MCF 10A (cell line): ENCODE measurements at regions not wholly inside any gene's neighbourhood (a gene's known extent, or its start where the extent isn't known, plus 50 kb on each side); places are given as distances from the start of the nearest gene placed in this dataset.

Source experiments
- BruUV-seq: library from RNA; stranded (reverse); fragments of 400-500 nt; replicated peaks from 2 replicates; lab custom pipeline; 2021; lab: Mats Ljungman, UMichigan
- CTCF ChIA-PET: fragments of 300-600 bp; sonication (Branson Sonifier 250); formaldehyde crosslinking; extraction: SDS; loops from one replicate; lab custom pipeline; 2021; ENCODE audit warnings: antibody characterized with exemption, inconsistent platforms; lab: Yijun Ruan, JAX
- POLR2A ChIA-PET: fragments of 300-600, 350-650 bp; sonication (Branson Sonifier 250); formaldehyde crosslinking; extraction: SDS; loops from one replicate; lab custom pipeline; 2020; ENCODE audit warnings: antibody characterized with exemption, inconsistent platforms; lab: Yijun Ruan, JAX
- DNase-seq: peaks from one replicate; pipeline ENCODE4 v3.0.0-alpha.2; 2018; ENCODE audit not compliant: unreplicated experiment
- H3K27ac Mint-ChIP-seq: one replicate; pipeline ENCODE4 v1.8.0; 2022; ENCODE audit warnings: mild to moderate bottlenecking, low read depth, mixed read lengths; ENCODE audit not compliant: unreplicated experiment
- H3K27me3 Mint-ChIP-seq: one replicate; pipeline ENCODE4 v1.8.0; 2022; ENCODE audit warnings: mixed read lengths; ENCODE audit not compliant: insufficient read depth, unreplicated experiment
- H3K36me3 Mint-ChIP-seq: one replicate; pipeline ENCODE4 v1.8.0; 2022; ENCODE audit warnings: mild to moderate bottlenecking, moderate library complexity, mixed read lengths; ENCODE audit not compliant: insufficient read depth, unreplicated experiment
- H3K4me1 Mint-ChIP-seq: one replicate; pipeline ENCODE4 v1.8.0; 2022; ENCODE audit warnings: mixed read lengths; ENCODE audit not compliant: insufficient read depth, unreplicated experiment
- H3K4me3 Mint-ChIP-seq: one replicate; pipeline ENCODE4 v1.8.0; 2022; ENCODE audit warnings: mild to moderate bottlenecking, moderate library complexity, mixed read lengths; ENCODE audit not compliant: unreplicated experiment
- H3K9me3 Mint-ChIP-seq: one replicate; pipeline ENCODE4 v1.8.0; 2022; ENCODE audit warnings: mixed read lengths; ENCODE audit not compliant: unreplicated experiment
- CTCF ChIP-seq: fragments of 200-600 bp; IDR thresholded peaks from one replicate; pipeline ENCODE4 v1.8.0; 2022; ENCODE audit warnings: antibody characterized with exemption, mild to moderate bottlenecking; ENCODE audit not compliant: unreplicated experiment
- intact Hi-C: fragments of 100-400 bp; cut with micrococcal nuclease; formaldehyde crosslinking; loops from 2 replicates; pipeline ENCODE4 v1.14.1; 2022

GRCh38 chr13:60976367-60976766 is 439.3 kb downstream of the PCDH20 start:
- POLR2A ChIA-PET: no interaction called here
- DNase-seq: no peak
- no TSS peak for BruUV-seq
- TF ChIP-seq CTCF: no peak
- H3K4me1 Mint-ChIP-seq: no peaks in the 10 kb centered on the region
- no peaks in the 10 kb centered on the region for H3K36me3 Mint-ChIP-seq
- H3K4me3 Mint-ChIP-seq: no peak overlapping the region
- H3K9me3 Mint-ChIP-seq: peaks cover 28% of the 10 kb centered on the region
- CTCF ChIA-PET: interaction anchor here (0.6 kb wide), 1 partner anchor 437 kb away, joined by 3 read pairs; no protein-coding TSS in a partner anchor
- H3K27ac Mint-ChIP-seq: no peak overlapping the region
- no peaks in the 10 kb centered on the region for H3K27me3 Mint-ChIP-seq
- intact Hi-C loops: no loop called here

- DNase-seq: no peak
- no peak overlapping the region for H3K4me3 Mint-ChIP-seq
- no peaks in the 10 kb centered on the region for H3K27me3 Mint-ChIP-seq
- no peak overlapping the region for H3K27ac Mint-ChIP-seq
- BruUV-seq: no TSS peak
- no peaks in the 10 kb centered on the region for H3K36me3 Mint-ChIP-seq
- POLR2A ChIA-PET: no interaction called here
- TF ChIP-seq CTCF: no peak
- H3K4me1 Mint-ChIP-seq: no peaks in the 10 kb centered on the region
- H3K9me3 Mint-ChIP-seq: peaks cover 28% of the 10 kb centered on the region
- intact Hi-C loops: no loop called here
- CTCF ChIA-PET: no interaction called here
These were observed 441.4 kb downstream of the PCDH20 start for GRCh38 chr13:60974296-60974695.

GRCh38 chr13:60973529-60973928 is 442.1 kb downstream of the PCDH20 start:
- ChIA-PET CTCF (no interaction called here), POLR2A (no interaction called here)
- Mint-ChIP-seq H3K36me3 (no peaks in the 10 kb centered on the region), H3K9me3 (peaks cover 27% of the 10 kb centered on the region), H3K4me3 (no peak overlapping the region), H3K27me3 (no peaks in the 10 kb centered on the region), H3K27ac (no peak overlapping the region), H3K4me1 (no peaks in the 10 kb centered on the region)
- BruUV-seq: no TSS peak
- TF ChIP-seq CTCF: no peak
- DNase-seq: no peak
- intact Hi-C loops: no loop called here

GRCh38 chr13:60970736-60971135 is 444.9 kb downstream of the PCDH20 start:
- POLR2A ChIA-PET: interaction anchor here (0.7 kb wide), 1 partner anchor 54 kb away, joined by 3 read pairs; no protein-coding TSS in a partner anchor
- peaks cover 21% of the 10 kb centered on the region for H3K9me3 Mint-ChIP-seq
- peaks cover 5% of the 10 kb centered on the region for H3K4me1 Mint-ChIP-seq
- no peak for DNase-seq
- H3K36me3 Mint-ChIP-seq: no peaks in the 10 kb centered on the region
- intact Hi-C loops: no loop called here
- no peak overlapping the region for H3K4me3 Mint-ChIP-seq
- no peaks in the 10 kb centered on the region for H3K27me3 Mint-ChIP-seq
- no peak for TF ChIP-seq CTCF
- no TSS peak for BruUV-seq
- CTCF ChIA-PET: interaction anchor here (0.7 kb wide), 1 partner anchor 620 kb away, joined by 3 read pairs; no protein-coding TSS in a partner anchor
- no peak overlapping the region for H3K27ac Mint-ChIP-seq
